Astrocyte of the hippocampus (primary cell): ENCODE measurements at regions not wholly inside any gene's neighbourhood (a gene's known extent, or its start where the extent isn't known, plus 50 kb on each side); places are given as distances from the start of the nearest gene placed in this dataset.

Experiments
- DNase-seq: peaks from one replicate; pipeline ENCODE4 v3.0.0; 2011; ENCODE audit warnings: low read depth, low spot score

DNA sequence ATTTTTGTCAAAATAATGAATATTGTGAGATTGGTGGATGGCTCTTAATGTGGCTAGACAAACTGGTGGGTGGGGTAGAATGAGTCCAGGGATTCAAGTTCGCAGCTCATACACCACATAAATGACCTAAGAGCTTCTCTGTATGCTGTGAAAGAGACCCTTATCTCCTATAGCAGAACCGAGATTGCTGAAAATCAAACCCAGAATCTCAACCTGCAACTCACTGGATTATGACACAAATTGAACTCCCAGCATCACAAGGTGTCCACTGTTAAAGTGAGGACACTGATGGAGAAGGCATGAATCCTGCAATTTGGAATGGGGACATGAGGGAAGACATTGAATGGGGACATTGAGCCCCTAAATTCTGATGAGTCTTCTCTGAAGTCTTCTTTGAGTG, 51.3 kb upstream of the CNKSR3 start:
- DNase-seq: no peak

- DNase-seq: no peak
Observed at GRCh38 chr6:154565331-154565730, 54.8 kb upstream of the CNKSR3 start.

- DNase-seq: no peak
Observed at GRCh38 chr6:154566866-154567265, 56.4 kb upstream of the CNKSR3 start.

- DNase-seq: no peak
Observed at GRCh38 chr6:154567695-154568220, 57.3 kb upstream of the CNKSR3 start.

GRCh38 chr6:154569156-154569862, 58.8 kb upstream of the CNKSR3 start:
- no peak for DNase-seq

- DNase-seq: no peak
Observed at GRCh38 chr6:154570505-154570904, 60.0 kb upstream of the CNKSR3 start.

GRCh38 chr6:154572556-154572955, 62.1 kb upstream of the CNKSR3 start:
- no peak for DNase-seq

DNA sequence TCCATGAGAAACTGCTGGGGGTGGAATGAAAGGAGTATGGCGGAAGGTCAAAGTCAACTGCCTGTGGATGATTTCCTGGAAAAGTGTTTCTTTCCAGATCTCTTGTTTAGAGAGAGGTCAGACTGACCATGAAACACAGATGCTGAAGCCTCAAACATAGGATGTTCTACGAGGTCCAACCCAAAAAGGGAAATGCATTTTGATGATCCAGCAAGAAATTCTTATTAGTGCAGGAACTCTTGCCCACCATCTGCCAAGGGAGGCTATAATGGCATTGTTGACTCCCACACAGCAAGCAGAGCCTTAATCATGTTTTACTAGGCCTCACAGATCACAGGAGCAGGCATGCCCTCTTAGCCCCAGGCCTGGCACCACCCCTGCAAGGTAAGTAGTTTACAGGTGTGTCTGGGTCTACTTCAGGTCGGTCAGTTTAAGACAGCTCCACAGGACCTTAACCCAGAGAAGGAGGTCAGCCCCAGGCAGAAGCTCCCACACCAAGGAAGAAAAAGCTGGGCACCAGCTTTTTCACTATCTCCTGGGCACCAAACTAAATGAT, 67.6 kb upstream of the CNKSR3 start:
- DNase-seq: no peak

- no peak for DNase-seq
Observed at GRCh38 chr6:154579046-154579445, 68.6 kb upstream of the CNKSR3 start.

DNA sequence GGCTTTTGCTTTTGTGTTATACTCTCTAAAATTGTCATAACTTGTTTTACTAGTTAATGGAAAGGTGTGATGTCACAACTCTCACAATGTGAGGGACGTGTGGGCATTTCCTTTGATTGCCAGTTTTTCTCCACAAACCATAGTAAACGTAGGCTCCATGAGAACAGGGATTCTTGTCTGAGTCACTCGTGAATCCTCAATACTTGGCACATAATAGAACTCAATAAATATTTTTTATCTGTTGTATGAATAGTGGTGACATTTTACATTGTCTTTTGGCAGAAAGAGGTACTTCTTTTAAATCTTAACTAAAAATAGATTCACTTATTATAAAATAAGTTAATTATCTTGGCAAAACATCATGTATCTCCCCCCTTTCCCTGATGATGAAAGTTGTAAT, 69.0 kb upstream of the CNKSR3 start:
- no peak for DNase-seq

GRCh38 chr6:154580397-154581135, 70.1 kb upstream of the CNKSR3 start:
- no peak for DNase-seq

- DNase-seq: no peak
Observed at GRCh38 chr6:154582696-154583095, 72.2 kb upstream of the CNKSR3 start.

DNA sequence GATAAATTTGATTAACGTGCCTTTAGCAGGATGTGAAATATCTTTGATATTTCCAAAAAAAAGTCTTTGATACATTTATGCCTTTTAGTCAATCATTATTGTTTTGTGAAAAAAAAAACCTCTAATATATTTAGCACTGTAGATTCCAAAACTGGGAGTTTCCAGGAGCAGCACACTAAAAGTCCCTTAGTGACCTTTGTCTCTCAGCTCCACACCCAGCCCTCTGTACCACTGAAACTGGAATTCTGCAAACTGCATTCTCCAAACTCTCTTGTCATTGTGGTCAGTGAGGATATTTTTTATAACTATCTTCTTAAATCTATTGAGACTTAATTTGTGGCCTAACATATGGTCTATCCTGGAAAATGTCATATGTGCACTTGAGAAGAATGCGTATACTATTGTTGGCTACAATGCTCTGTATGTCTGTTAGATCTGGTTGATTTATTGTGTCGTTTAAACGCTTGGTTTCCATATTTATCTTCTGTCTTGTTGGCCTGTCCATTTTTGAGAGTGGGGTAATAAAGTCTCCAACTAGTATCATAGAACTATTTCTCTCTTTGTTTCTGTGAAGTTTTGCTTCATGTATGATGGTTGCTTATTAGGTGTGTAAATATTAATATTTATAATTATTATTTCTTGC, 73.2 kb upstream of the CNKSR3 start:
- DNase-seq: no peak

- no peak for DNase-seq
Observed at GRCh38 chr6:154590756-154591155, 80.3 kb upstream of the CNKSR3 start.

- DNase-seq: no peak
Observed at GRCh38 chr6:154591234-154591633, 80.7 kb upstream of the CNKSR3 start.

- no peak for DNase-seq
Observed at GRCh38 chr6:154592199-154592860, 81.8 kb upstream of the CNKSR3 start.

DNA sequence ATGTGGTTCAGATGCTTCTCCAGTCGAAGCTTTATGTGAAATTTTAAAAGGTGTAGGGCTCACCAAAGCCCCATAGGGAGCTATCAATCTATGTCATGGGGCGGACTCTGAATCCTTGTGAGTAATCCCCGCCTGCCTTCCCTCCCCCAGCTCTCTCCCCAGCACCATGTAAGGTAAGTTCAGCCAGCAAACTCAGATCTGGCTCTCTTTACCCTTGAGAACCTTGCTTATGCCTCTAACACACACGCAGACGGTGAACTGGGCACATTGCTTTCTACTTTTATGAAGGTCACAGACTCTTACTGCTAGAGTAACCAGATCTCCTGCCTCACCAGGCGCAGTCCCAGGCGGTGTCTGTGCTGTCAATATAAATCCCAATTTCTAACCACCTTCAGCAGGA, 82.6 kb upstream of the CNKSR3 start:
- DNase-seq: no peak

DNA sequence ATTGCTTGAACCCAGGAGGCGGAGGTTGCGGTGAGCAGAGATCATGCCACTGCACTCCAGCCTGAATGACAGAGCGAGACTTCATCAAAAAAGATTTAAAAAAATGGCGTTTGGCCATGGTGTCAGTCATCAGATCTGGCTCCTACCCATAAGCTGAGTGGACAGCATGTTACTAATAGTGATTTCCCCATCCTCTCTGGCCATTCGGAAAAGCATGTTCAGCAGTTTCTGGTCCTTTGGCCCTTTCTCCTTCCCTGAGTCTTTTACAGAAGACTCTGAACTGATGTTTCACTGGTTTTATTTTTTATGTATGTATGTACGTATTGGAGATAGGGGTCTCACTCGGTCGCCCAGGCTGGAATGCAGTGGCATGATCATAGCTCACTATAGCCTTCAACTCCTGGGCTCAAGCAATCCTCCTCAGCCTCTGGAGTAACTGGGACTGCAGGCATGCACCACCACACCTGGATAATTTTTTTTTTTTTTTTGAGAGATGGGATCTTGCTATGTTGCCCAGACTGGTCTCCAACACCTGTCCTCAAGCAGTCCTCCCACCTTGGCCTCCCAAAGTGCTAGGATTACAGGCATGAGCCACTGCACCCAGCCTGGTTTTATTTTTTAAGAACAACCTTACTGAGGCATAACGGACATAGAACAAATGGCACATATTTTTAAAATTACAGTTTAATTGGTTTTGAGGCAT, 84.2 kb upstream of the CNKSR3 start:
- DNase-seq: no peak

- DNase-seq: no peak
Observed at GRCh38 chr6:154595538-154595937, 85.1 kb upstream of the CNKSR3 start.

- no peak for DNase-seq
Observed at GRCh38 chr6:154596009-154596408, 85.5 kb upstream of the CNKSR3 start.

- no peak for DNase-seq
Observed at GRCh38 chr6:154596701-154597100, 86.2 kb upstream of the CNKSR3 start.
